Islet precursor cell (in vitro differentiated cells): ENCODE measurements at regions not wholly inside any gene's neighbourhood (a gene's known extent, or its start where the extent isn't known, plus 50 kb on each side); places are given as distances from the start of the nearest gene placed in this dataset.

ENCODE experiments used
- DNase-seq: peaks from one replicate; pipeline ENCODE4 v3.0.0-alpha.2; 2018

GRCh38 chr4:185993328-185993973, 75.5 kb upstream of the TLR3 start:
- no peak for DNase-seq

GRCh38 chr4:185994750-185995149, 74.2 kb upstream of the TLR3 start:
- DNase-seq = no peak

- no peak for DNase-seq
Observed at GRCh38 chr4:185995665-185996064, 73.3 kb upstream of the TLR3 start.

- DNase-seq = no peak
Observed at GRCh38 chr4:185997296-185997695, 71.7 kb upstream of the TLR3 start.

- no peak for DNase-seq
Observed at GRCh38 chr4:185998791-185999190, 70.2 kb upstream of the TLR3 start.

- DNase-seq = no peak
Observed at GRCh38 chr4:185999207-185999606, 69.7 kb upstream of the TLR3 start.

- peak; percentile 63 for DNase-seq
Observed at GRCh38 chr4:186002853-186003252, 66.1 kb upstream of the TLR3 start.

GRCh38 chr4:186003746-186004145, 65.2 kb upstream of the TLR3 start:
- DNase-seq = no peak

- DNase-seq = no peak
Observed at GRCh38 chr4:186008057-186008456, 60.9 kb upstream of the TLR3 start.

- no peak for DNase-seq
Observed at GRCh38 chr4:186009976-186010375, 59.0 kb upstream of the TLR3 start.

- no peak for DNase-seq
Observed at GRCh38 chr4:186010821-186011220, 58.1 kb upstream of the TLR3 start.

- no peak for DNase-seq
Observed at GRCh38 chr4:186012071-186012470, 56.9 kb upstream of the TLR3 start.

- DNase-seq = no peak
Observed at GRCh38 chr4:186013419-186014186, 55.4 kb upstream of the TLR3 start.

- DNase-seq = no peak
Observed at GRCh38 chr4:186015212-186015817, 53.6 kb upstream of the TLR3 start.

GRCh38 chr4:186016796-186017195, 52.2 kb upstream of the TLR3 start:
- no peak for DNase-seq

- DNase-seq = no peak
Observed at GRCh38 chr4:186017801-186018200, 51.2 kb upstream of the TLR3 start.

GRCh38 chr4:186018261-186018660, 50.7 kb upstream of the TLR3 start:
- DNase-seq = no peak

- no peak for DNase-seq
Observed at GRCh38 chr4:186018784-186019183, 50.2 kb upstream of the TLR3 start.
